H9 (cell line): ENCODE measurements at regions not wholly inside any gene's neighbourhood (a gene's known extent, or its start where the extent isn't known, plus 50 kb on each side); places are given as distances from the start of the nearest gene placed in this dataset.

ENCODE experiments used
- DNase-seq: peaks from one replicate; pipeline ENCODE4 v3.0.0-alpha.2; 2017
- H2AFZ ChIP-seq: one replicate; pipeline ENCODE4 v1.6.1; 2013; ENCODE audit warnings: mild to moderate bottlenecking, low read length, control low read depth, moderate library complexity
- H2AK5ac ChIP-seq: 2 replicates; pipeline ENCODE4 v1.6.1; 2013; ENCODE audit warnings: low read length, control low read depth, mixed read lengths; ENCODE audit not compliant: insufficient read length
- H2BK120ac ChIP-seq: one replicate; pipeline ENCODE4 v1.6.1; 2013; ENCODE audit warnings: low read depth, mild to moderate bottlenecking, low read length, control low read depth, inconsistent platforms; ENCODE audit not compliant: poor library complexity, severe bottlenecking
- H2BK12ac ChIP-seq: 2 replicates; pipeline ENCODE4 v1.6.1; 2013; ENCODE audit warnings: low read length, control low read depth, mixed read lengths, low read depth; ENCODE audit not compliant: insufficient read length
- H2BK15ac ChIP-seq: 2 replicates; pipeline ENCODE4 v1.6.1; 2013; ENCODE audit warnings: low read depth, low read length, control low read depth
- H2BK20ac ChIP-seq: one replicate; pipeline ENCODE4 v1.6.1; 2013; ENCODE audit warnings: low read depth, mild to moderate bottlenecking, low read length, control low read depth, inconsistent platforms; ENCODE audit not compliant: poor library complexity, severe bottlenecking
- H2BK5ac ChIP-seq: 2 replicates; pipeline ENCODE4 v1.6.1; 2013; ENCODE audit warnings: low read length, control low read depth, mixed read lengths; ENCODE audit not compliant: insufficient read length
- H3K14ac ChIP-seq: 2 replicates; pipeline ENCODE4 v1.6.1; 2013; ENCODE audit warnings: low read length, control low read depth; ENCODE audit not compliant: insufficient read depth
- H3K18ac ChIP-seq: 2 replicates; pipeline ENCODE4 v1.6.1; 2013; ENCODE audit warnings: low read depth, mild to moderate bottlenecking, mixed read lengths, low read length, control low read depth; ENCODE audit not compliant: insufficient read length
- H3K23ac ChIP-seq: 2 replicates; pipeline ENCODE4 v1.6.1; 2013; ENCODE audit warnings: low read length, control low read depth, mixed read lengths, low read depth; ENCODE audit not compliant: insufficient read length
- H3K23me2 ChIP-seq: 2 replicates; pipeline ENCODE4 v1.6.1; 2013; ENCODE audit warnings: low read depth, mild to moderate bottlenecking, mixed read lengths, low read length, control low read depth; ENCODE audit not compliant: insufficient read length, poor library complexity, severe bottlenecking
- H3K27ac ChIP-seq: 2 replicates; pipeline ENCODE4 v1.5.1; 2013; ENCODE audit warnings: low read length, control low read depth, mixed read lengths, low read depth; ENCODE audit not compliant: insufficient read length
- H3K27me3 ChIP-seq: 2 replicates; pipeline ENCODE4 v1.6.1; 2013; ENCODE audit warnings: low read length, control low read depth, inconsistent platforms; ENCODE audit not compliant: insufficient read depth
- H3K4ac ChIP-seq: 2 replicates; pipeline ENCODE4 v1.6.1; 2013; ENCODE audit warnings: low read depth, mild to moderate bottlenecking, control low read depth, inconsistent platforms, low read length, moderate library complexity
- H3K4me1 ChIP-seq: 2 replicates; pipeline ENCODE4 v1.6.1; 2013; ENCODE audit warnings: low read length, control low read depth, inconsistent platforms; ENCODE audit not compliant: insufficient read depth
- H3K4me2 ChIP-seq: 2 replicates; pipeline ENCODE4 v1.6.1; 2013; ENCODE audit warnings: low read length, control low read depth, mixed read lengths; ENCODE audit not compliant: insufficient read length, insufficient read depth
- H3K56ac ChIP-seq: 2 replicates; pipeline ENCODE4 v1.6.1; 2013; ENCODE audit warnings: low read depth, mild to moderate bottlenecking, mixed read lengths, low read length, control low read depth; ENCODE audit not compliant: insufficient read length
- H3K79me1 ChIP-seq: 2 replicates; pipeline ENCODE4 v1.6.1; 2013; ENCODE audit warnings: low read depth, mild to moderate bottlenecking, moderate library complexity, low read length, control low read depth, inconsistent platforms; ENCODE audit not compliant: insufficient read depth, poor library complexity, severe bottlenecking
- H3K79me2 ChIP-seq: 2 replicates; pipeline ENCODE4 v1.6.1; 2013; ENCODE audit warnings: low read length, control low read depth, inconsistent platforms; ENCODE audit not compliant: insufficient read depth
- H3K9ac ChIP-seq: 2 replicates; pipeline ENCODE4 v1.6.1; 2013; ENCODE audit warnings: low read length, control low read depth, mixed read lengths; ENCODE audit not compliant: insufficient read length; ENCODE audit errors: extremely low read depth
- H3K9me3 ChIP-seq: one replicate; pipeline ENCODE4 v1.6.1; 2013; ENCODE audit warnings: low read depth, low read length, inconsistent platforms; ENCODE audit not compliant: control insufficient read depth
- H3T11ph ChIP-seq: one replicate; pipeline ENCODE4 v1.6.1; 2013; ENCODE audit warnings: mild to moderate bottlenecking, low read length, control low read depth, inconsistent platforms
- H4K20me1 ChIP-seq: one replicate; pipeline ENCODE4 v1.6.1; 2013; ENCODE audit not compliant: control insufficient read depth, insufficient read length, insufficient read depth
- H4K5ac ChIP-seq: 2 replicates; pipeline ENCODE4 v1.6.1; 2013; ENCODE audit warnings: low read depth, mild to moderate bottlenecking, mixed read lengths, low read length, control low read depth; ENCODE audit not compliant: insufficient read length
- H4K8ac ChIP-seq: replicated peaks from 2 replicates; pipeline ENCODE4 v1.6.1; 2013; ENCODE audit warnings: low read length, control low read depth, mixed read lengths, low read depth; ENCODE audit not compliant: insufficient read length
- H4K91ac ChIP-seq: 2 replicates; pipeline ENCODE4 v1.6.1; 2013; ENCODE audit warnings: low read depth, mild to moderate bottlenecking, moderate library complexity, mixed read lengths, low read length, control low read depth; ENCODE audit not compliant: insufficient read length
- H3K27ac Mint-ChIP-seq, 3 experiments: 2 replicates in 2 of 3; 3 replicates in 1 of 3; pipeline ENCODE4 v1.8.0; 2020 to 2021; ENCODE audit warnings: mixed read lengths in 3 of 3, mild to moderate bottlenecking in 1 of 3, moderate library complexity in 1 of 3
- H3K27me3 Mint-ChIP-seq: 2 replicates; pipeline ENCODE4 v1.8.0; 2021; ENCODE audit warnings: low read depth, mild to moderate bottlenecking, moderate library complexity, mixed read lengths
- H3K36me3 Mint-ChIP-seq, 3 experiments: 2 replicates in 2 of 3; 3 replicates in 1 of 3; pipeline ENCODE4 v1.8.0; 2020 to 2021; ENCODE audit warnings: low read depth in 3 of 3, mixed read lengths in 3 of 3; ENCODE audit not compliant: insufficient read depth in 1 of 3
- H3K4me1 Mint-ChIP-seq, 2 experiments: 2 replicates each; pipeline ENCODE4 v1.8.0; 2020; ENCODE audit warnings: mixed read lengths in 2 of 2
- H3K4me3 Mint-ChIP-seq, 2 experiments: 2 replicates in 1 of 2; 3 replicates in 1 of 2; pipeline ENCODE4 v1.8.0; 2020 to 2021; ENCODE audit warnings: mild to moderate bottlenecking in 2 of 2, mixed read lengths in 2 of 2, moderate library complexity in 1 of 2
- H3K9me3 Mint-ChIP-seq, 2 experiments: 2 replicates in 1 of 2; 3 replicates in 1 of 2; pipeline ENCODE4 v1.8.0; 2020; ENCODE audit warnings: mild to moderate bottlenecking in 2 of 2, mixed read lengths in 2 of 2, moderate library complexity in 1 of 2
- CTCF ChIP-seq: fragments of 200-600 bp; sonication (generic); conservative IDR thresholded peaks from 3 replicates; pipeline ENCODE4 v1.8.0; 2021; ENCODE audit warnings: antibody characterized with exemption, mild to moderate bottlenecking
- WGBS: extraction: QIAGEN DNeasy Blood & Tissue Kit; methylation state at CpG from one replicate; pipeline ENCODE4 v1.1.7; 2013; ENCODE audit warnings: missing lambda C conversion rate, low lambda C conversion rate, mixed read lengths; ENCODE audit not compliant: insufficient read length; ENCODE audit errors: extremely low coverage; 5-methylcytosine and 5-hydroxymethylcytosine counted together

GRCh38 chr3:137694836-137695235 lies 69.3 kb upstream of the SOX14 start:
- H3K4me1 ChIP-seq = peaks cover 8% of the 10 kb centered on the region
- no peak overlapping the region for H3T11ph ChIP-seq
- DNase-seq = no peak
- H2BK15ac ChIP-seq = no peak overlapping the region
- H2BK5ac ChIP-seq = no peak overlapping the region
- no peak for TF ChIP-seq CTCF
- no peaks in the 10 kb centered on the region for H3K9me3 ChIP-seq
- no peak overlapping the region for H4K8ac ChIP-seq
- no peak overlapping the region for H3K4me2 ChIP-seq
- H2AK5ac ChIP-seq = no peak overlapping the region
- H3K79me2 ChIP-seq = no peaks in the 10 kb centered on the region
- H3K18ac ChIP-seq = peak overlapping the region; percentile 18
- H3K4me3 Mint-ChIP-seq = no peak overlapping the region
- H3K27me3 ChIP-seq = no peaks in the 10 kb centered on the region
- H3K4me1 Mint-ChIP-seq = peaks cover 21 to 26% of the 10 kb centered on the region in 2 experiments
- no peak overlapping the region for H4K91ac ChIP-seq
- no peaks in the 10 kb centered on the region; a peak in 3 of 5 replicates for H3K9me3 Mint-ChIP-seq
- no peak overlapping the region for H3K4ac ChIP-seq
- H3K23ac ChIP-seq = no peak overlapping the region
- no peak overlapping the region for H3K9ac ChIP-seq
- H3K27me3 Mint-ChIP-seq = peaks cover 23% of the 10 kb centered on the region
- no peak overlapping the region for H2BK120ac ChIP-seq
- no peak overlapping the region for H2AFZ ChIP-seq
- H3K79me1 ChIP-seq = no peaks in the 10 kb centered on the region
- H4K20me1 ChIP-seq = no peaks in the 10 kb centered on the region
- no peak overlapping the region for H3K27ac ChIP-seq
- no peak overlapping the region for H3K27ac Mint-ChIP-seq
- WGBS = no CpG with 5 or more reads among the region's 6 CpGs
- H3K56ac ChIP-seq = no peak overlapping the region
- H3K14ac ChIP-seq = no peak overlapping the region
- no peaks in the 10 kb centered on the region for H3K23me2 ChIP-seq
- H4K5ac ChIP-seq = no peak overlapping the region
- H2BK12ac ChIP-seq = no peak overlapping the region
- no peaks in the 10 kb centered on the region for H3K36me3 Mint-ChIP-seq
- no peak overlapping the region for H2BK20ac ChIP-seq
